ENCODE measurements at regions not wholly inside any gene's neighbourhood (a gene's known extent, or its start where the extent isn't known, plus 50 kb on each side); places are given as distances from the start of the nearest gene placed in this dataset.

GRCh38 chr11:112769584-112769983, 191.6 kb upstream of the NCAM1 start:
- no peaks in the 10 kb centered on the region for H3K9me3 ChIP-seq
- intact Hi-C loops (cut with DNase I), result no loop called here
- no peaks in the 10 kb centered on the region for H3K36me3 ChIP-seq
- peaks cover 0 to 15% (median 4%) of the 10 kb centered on the region in 12 donors for H3K4me1 ChIP-seq
- H3K27me3 ChIP-seq, result no peaks in the 10 kb centered on the region
- ATAC-seq (peak; percentile 34 to 51 (median 40)), DNase-seq (no peak)
- 33 to 70% (median 40%) methylated on average over 4 of the region's 4 CpGs for WGBS, 4 donors
- TF ChIP-seq POLR2A (IDR thresholded peaks at IDR 0.05), result no peak
- TF ChIP-seq, protein P1, sequence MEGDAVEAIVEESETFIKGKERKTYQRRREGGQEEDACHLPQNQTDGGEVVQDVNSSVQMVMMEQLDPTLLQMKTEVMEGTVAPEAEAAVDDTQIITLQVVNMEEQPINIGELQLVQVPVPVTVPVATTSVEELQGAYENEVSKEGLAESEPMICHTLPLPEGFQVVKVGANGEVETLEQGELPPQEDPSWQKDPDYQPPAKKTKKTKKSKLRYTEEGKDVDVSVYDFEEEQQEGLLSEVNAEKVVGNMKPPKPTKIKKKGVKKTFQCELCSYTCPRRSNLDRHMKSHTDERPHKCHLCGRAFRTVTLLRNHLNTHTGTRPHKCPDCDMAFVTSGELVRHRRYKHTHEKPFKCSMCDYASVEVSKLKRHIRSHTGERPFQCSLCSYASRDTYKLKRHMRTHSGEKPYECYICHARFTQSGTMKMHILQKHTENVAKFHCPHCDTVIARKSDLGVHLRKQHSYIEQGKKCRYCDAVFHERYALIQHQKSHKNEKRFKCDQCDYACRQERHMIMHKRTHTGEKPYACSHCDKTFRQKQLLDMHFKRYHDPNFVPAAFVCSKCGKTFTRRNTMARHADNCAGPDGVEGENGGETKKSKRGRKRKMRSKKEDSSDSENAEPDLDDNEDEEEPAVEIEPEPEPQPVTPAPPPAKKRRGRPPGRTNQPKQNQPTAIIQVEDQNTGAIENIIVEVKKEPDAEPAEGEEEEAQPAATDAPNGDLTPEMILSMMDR (IDR thresholded peaks at IDR 0.05), result no peak
- no peak overlapping the region for H3K4me3 ChIP-seq
- peak overlapping the region in 6 of 12 donors; percentile 21 to 61 (median 49) for H3K27ac ChIP-seq

DNA sequence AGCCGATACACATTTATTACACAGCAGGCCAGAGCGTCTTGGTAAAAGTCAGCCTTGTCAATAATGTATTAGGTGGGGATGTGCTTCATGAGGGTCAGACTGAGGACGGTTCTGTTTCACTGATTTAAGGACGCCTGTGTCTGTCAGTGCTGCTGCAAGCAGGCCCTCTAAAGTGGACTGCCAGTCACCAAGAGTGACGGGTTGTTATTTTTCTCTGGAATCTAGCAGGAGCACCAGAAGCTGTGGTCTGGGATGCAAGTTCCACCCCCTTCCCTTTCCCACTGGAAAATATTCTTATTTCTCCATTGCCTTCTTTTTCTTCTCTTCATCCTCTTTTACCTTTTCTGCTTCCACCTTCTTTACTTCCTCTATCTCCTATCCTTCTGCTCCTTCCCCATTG, 191.2 kb upstream of the NCAM1 start:
- H3K36me3 ChIP-seq, result no peaks in the 10 kb centered on the region
- TF ChIP-seq, protein P1 (IDR thresholded peaks at IDR 0.05), result no peak
- TF ChIP-seq POLR2A (IDR thresholded peaks at IDR 0.05), result no peak
- no peak overlapping the region for H3K4me3 ChIP-seq
- 53 to 62% (median 59%) methylated on average over 5 of the region's 5 CpGs for WGBS, 4 donors
- DNase-seq (no peak), ATAC-seq (peak in 1 of 4 donors; percentile 38)
- peak overlapping the region in 7 of 12 donors; percentile 17 to 61 (median 46) for H3K27ac ChIP-seq
- intact Hi-C loops (cut with DNase I), result loop anchor here in 1 of 10 donors (10.0 kb wide), 1 partner anchor 115 kb away; no protein-coding TSS in a partner anchor
- no peaks in the 10 kb centered on the region for H3K27me3 ChIP-seq
- H3K9me3 ChIP-seq, result no peaks in the 10 kb centered on the region
- H3K4me1 ChIP-seq, result peaks cover 0 to 15% (median 4%) of the 10 kb centered on the region in 12 donors

DNA sequence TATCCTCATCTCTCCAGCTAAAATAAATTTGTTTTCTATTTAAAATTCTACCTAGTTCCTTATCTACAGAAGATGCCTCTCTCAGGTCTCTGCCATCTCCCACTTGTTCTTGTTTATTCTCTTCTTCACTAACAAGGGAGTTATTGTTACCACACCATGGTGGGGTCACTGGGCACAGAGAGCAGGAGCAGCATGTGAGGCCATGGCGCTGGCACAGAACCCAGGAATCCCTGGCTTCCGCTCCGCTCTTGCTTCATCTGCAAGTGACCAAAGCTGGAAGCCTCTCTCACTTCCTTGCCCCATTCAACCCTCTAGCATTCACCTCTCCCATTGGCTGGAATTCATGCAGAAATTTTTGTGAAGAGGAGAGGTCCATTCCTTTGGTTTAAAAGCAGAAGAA, 190.7 kb upstream of the NCAM1 start:
- peak in 1 of 5 donors; percentile 47 for DNase-seq
- peak; percentile 57 to 79 (median 70) for ATAC-seq
- Histone ChIP-seq H3K4me1 (peaks cover 0 to 15% (median 4%) of the 10 kb centered on the region in 12 donors), H3K9me3 (no peaks in the 10 kb centered on the region), H3K4me3 (no peak overlapping the region), H3K36me3 (no peaks in the 10 kb centered on the region), H3K27ac (peak overlapping the region in 7 of 12 donors; percentile 17 to 61 (median 46)), H3K27me3 (no peaks in the 10 kb centered on the region)
- WGBS, 4 donors, result 70 to 95% (median 85%) methylated on average over 3 of the region's 3 CpGs
- TF ChIP-seq POLR2A (IDR thresholded peaks at IDR 0.05), result no peak
- TF ChIP-seq, protein P1 (IDR thresholded peaks at IDR 0.05), result no peak
- intact Hi-C loops (cut with DNase I), result loop anchor here in 1 of 10 donors (10.0 kb wide), 1 partner anchor 116 kb away; no protein-coding TSS in a partner anchor

GRCh38 chr11:112771851-112772250, 189.4 kb upstream of the NCAM1 start:
- Histone ChIP-seq H3K4me1 (peaks cover 0 to 21% (median 4%) of the 10 kb centered on the region in 12 donors), H3K9me3 (no peaks in the 10 kb centered on the region), H3K27ac (no peak overlapping the region), H3K27me3 (no peaks in the 10 kb centered on the region), H3K4me3 (no peak overlapping the region), H3K36me3 (no peaks in the 10 kb centered on the region)
- ATAC-seq (no peak), DNase-seq (no peak)
- TF ChIP-seq POLR2A (IDR thresholded peaks at IDR 0.05), result no peak
- TF ChIP-seq, protein P1 (IDR thresholded peaks at IDR 0.05), result no peak
- 42 to 56% (median 53%) methylated on average over 2 of the region's 2 CpGs for WGBS, 4 donors
- intact Hi-C loops (cut with DNase I), result loop anchor here in 1 of 10 donors (10.0 kb wide), 1 partner anchor 117 kb away; no protein-coding TSS in a partner anchor
